KG1 (cell line): ENCODE measurements at regions not wholly inside any gene's neighbourhood (a gene's known extent, or its start where the extent isn't known, plus 50 kb on each side); places are given as distances from the start of the nearest gene placed in this dataset.
"Not testable (repeated sequence)": the region's sequence is repeated elsewhere in the genome, so short reads cannot be mapped to it uniquely, and the experiment has no call there.

Experiments
- DNase-seq: peaks from one replicate; lab custom pipeline; 2025; lab: John Stamatoyannopoulos, UW

DNA sequence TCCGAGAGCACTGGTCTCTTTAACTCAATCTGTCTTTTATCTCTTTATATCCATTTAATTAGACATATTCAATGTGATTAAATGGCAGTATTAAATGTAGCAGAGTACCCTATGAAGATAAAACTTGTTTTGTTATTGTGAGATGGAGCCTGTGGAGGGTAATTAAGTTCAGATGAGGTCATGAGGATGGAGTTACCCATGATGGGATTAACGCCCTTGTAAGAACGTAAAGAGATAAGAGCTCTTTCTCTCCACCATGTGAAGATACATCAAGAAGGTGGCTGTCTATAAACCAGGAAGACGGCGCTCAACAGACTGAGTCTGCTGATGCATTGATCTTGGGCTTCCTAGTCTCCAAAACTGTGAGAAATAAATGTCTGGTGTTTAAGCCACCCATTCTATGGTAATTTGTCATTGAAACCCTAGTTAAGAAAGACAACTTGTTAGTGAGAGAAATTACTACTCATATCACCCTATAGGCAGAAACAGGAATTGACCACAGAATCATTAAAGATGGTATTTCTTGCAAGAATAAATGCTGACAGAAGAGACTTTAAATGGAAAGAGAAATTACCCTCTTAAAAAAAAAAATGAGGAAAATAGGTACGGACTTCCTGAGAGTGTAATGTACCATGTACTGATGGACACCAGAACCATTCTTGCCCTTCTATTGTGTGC lies 738.7 kb upstream of the CHAC2 start:
- DNase-seq = no peak

DNA sequence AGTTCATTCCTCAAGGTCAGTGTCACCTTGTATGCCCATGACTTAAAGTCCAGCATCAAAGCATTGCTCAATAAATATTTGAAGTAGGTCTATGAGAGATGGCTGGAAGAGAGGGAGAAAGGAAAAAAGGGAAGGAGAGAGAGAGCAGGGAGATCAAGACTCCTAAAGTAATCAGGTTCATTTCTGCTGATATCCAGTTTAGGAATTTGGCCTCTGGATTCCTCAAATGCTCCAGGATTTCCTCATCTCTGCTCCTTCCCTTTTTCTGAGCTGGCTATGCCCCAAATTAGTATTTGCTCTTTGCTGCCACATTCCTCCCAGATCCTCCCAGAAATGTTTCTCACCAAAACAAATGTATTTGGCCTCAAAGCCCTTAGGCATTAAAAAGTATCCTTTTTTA lies 739.4 kb upstream of the CHAC2 start:
- DNase-seq = no peak

- not testable (repeated sequence) for DNase-seq
These were observed 745.4 kb upstream of the CHAC2 start for GRCh38 chr2:53022248-53022647.

- no peak for DNase-seq
These were observed 745.8 kb upstream of the CHAC2 start for GRCh38 chr2:53021828-53022227.

DNA sequence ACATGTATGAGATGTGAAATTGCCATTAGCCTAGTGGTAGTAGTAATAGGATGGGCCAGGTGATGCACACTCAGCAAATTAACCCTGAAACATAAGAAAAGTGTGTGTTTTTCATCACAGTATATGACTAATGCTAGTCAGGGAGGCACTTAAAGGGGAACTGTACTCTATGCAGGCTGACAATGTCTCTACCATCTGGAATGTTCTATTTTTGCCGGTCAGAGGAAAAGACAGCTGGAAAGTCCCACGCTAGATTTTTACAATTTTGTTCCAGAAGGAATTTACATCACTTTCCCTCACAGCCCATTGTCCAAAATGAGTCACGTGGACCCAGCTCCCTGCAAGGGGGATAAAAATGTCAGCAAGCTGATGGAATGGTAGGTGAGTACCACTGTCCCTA lies 746.3 kb upstream of the CHAC2 start:
- no peak for DNase-seq

DNA sequence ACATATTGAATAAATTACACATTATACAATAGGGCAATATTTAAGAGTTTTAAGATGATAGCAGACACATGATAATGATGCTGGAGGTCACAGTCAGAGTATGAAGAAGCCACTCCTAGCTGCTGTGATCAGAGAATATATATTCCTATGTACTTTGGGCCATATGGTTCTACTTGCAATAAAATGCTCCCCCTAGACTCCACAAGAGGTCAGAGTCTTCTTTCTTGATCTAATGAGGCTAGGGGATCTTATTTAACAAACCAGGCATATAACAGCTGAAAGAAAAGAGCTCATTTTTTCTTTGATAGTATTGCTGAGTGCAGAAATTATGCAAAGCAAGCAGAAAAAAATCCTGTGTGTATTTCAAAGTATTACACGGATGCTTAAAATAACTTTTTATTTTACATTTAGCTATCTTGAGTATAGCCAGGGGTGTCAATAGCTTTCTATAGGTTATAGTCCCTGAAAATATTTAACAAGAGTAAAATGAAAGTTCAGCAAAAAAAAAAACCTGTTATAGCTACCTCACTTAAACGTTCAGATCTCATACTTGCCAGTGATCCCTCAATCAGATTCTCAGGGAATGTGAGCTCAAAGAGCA lies 748.7 kb upstream of the CHAC2 start:
- DNase-seq = no peak

- DNase-seq = no peak
These were observed 760.6 kb upstream of the CHAC2 start for GRCh38 chr2:53006980-53007379.

GRCh38 chr2:53004413-53004812 lies 763.2 kb upstream of the CHAC2 start:
- no peak for DNase-seq

- DNase-seq = no peak
These were observed 772.2 kb upstream of the CHAC2 start for GRCh38 chr2:52995424-52995823.

GRCh38 chr2:52976143-52976949 lies 791.3 kb upstream of the CHAC2 start:
- DNase-seq = no peak

DNA sequence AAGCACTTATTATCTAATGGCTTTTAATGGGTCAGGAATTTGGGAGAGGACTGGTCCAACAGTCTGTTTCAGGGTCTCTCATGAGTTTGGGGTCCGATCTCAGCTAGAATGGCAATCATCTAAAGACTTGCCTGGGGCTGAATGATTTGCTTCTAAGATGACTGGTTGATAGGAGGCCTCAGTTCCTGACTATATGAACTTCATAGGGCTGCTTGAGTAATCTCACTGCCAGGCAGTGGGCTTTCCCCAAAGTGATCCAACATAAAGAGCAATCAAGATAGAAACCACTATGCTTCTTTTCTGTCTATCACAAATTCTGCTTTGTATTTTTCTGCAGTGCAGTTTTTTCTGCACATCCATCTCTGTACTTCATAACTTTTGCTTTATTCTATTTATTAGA lies 793.5 kb upstream of the CHAC2 start:
- no peak for DNase-seq

- DNase-seq = no peak
These were observed 797.0 kb upstream of the CHAC2 start for GRCh38 chr2:52970642-52971041.

DNA sequence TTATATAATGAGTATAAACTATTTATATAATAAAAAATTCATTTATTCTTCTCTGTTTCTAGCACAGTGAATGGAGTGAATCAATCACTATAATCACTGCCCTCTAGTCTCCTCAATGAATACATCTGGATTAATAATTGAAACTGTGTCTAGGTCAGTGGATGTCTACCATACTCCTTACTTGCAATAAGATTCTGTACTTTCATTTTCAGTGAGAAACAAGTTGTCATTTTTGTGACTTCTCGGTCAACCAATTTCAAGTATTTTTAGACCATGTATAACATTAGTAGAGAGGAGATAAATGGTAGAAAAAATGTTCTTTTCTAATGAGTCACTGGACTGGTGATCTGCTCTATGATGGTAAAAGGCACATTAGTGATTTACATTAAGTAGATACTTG lies 799.6 kb upstream of the CHAC2 start:
- DNase-seq = no peak

- no peak for DNase-seq
These were observed 802.6 kb upstream of the CHAC2 start for GRCh38 chr2:52964916-52965530.

GRCh38 chr2:52961403-52961802 lies 806.2 kb upstream of the CHAC2 start:
- DNase-seq = no peak

DNA sequence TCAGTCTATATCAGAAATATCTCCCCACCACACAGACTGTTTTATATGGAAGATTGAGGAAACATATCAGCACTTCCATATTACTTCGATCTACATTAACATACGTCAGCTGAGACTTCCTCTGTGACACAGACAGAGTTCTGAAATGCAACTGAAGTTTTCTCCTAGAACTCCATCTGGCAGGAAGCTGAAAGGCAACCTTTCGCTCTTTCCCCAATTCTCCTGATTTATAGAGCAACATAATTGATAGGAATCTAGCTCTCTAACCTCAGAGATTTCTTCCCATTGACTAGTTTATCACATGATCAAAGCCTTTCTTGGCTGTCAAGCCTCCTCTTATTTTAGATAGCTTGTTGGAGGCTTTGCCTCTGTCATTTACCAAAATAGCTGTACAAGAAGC lies 806.7 kb upstream of the CHAC2 start:
- DNase-seq = no peak

- DNase-seq = no peak
These were observed 807.8 kb upstream of the CHAC2 start for GRCh38 chr2:52959801-52960200.

- no peak for DNase-seq
These were observed 810.8 kb upstream of the CHAC2 start for GRCh38 chr2:52956766-52957165.

GRCh38 chr2:52956118-52956517 lies 811.5 kb upstream of the CHAC2 start:
- DNase-seq = no peak

DNA sequence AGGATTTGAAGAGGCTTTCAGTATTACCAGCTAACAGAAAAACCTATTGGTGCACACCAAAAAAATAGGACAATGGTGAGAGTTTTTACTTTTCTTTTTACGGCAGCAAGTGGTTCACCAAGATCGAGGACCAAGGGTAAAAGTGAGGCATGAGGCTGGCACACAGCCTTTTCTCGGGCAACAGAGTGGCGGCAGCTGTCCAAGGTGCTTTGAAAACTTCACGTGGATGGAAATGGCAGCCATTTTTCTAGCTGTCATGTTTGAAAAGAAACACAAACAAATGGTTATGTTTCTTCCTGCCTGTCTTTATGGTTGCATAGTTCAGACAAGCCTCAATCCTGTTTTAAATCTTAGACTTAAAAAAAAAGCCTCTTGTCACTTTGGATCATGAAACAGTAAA lies 812.5 kb upstream of the CHAC2 start:
- DNase-seq = no peak

GRCh38 chr2:52940101-52940500 lies 827.5 kb upstream of the CHAC2 start:
- no peak for DNase-seq

DNA sequence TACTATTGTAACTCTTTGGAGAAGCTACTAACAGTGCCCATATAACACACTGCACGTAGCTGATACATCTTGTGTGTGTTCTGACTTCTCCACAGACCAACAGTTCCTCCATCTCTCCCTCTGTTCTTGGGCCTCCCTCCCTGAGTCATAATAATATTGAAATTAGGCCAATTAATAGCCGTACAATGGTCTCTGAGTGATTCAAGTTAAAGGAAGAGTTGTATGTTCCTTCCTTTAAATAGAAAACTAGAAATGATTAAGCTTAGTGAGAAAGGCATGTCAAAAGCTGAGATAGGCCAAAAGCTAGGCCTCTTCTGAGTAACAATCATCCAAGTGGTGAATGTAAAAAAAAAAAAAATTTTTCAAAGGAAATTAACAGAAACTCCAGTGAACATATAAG lies 828.4 kb upstream of the CHAC2 start:
- DNase-seq = no peak

DNA sequence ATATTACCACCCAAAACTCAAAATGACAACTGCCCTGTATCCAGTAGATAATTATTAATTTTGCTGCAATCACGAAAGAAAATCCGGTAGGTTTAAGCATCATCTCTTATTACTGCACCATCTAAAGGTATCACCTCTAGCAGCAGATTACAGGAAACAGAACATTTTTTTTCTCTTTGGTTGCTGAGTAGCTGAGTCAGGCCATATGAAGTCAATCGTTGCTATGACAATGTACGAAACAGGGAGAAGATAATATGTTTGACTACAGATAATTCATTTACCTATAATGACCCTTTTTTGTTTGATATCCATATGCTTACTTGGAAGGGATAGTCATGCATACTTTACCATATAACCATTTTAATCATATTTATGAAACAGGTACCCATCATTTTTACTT lies 831.6 kb upstream of the CHAC2 start:
- no peak for DNase-seq
